ENCODE measurements at regions not wholly inside any gene's neighbourhood (a gene's known extent, or its start where the extent isn't known, plus 50 kb on each side); places are given as distances from the start of the nearest gene placed in this dataset.

DNA sequence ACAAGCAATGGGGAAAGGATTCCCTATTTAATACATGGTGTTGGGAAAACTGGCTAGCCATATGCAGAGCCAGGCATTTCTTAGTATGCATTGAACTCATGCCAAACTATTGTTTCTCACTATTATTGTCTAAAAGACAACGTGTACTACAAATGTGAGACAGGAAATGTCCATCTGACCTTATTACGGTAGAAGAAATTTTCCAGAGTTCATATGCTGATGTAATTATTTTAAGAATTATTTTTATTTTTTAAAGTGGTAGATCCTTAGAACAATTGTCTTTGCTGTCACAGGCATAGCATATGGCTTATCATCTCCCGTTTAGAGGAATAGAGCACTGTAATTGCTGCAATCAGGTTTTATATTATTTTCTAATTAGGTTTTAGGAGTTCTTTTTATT, 75.2 kb upstream of the S1PR1 start:
- no peak overlapping the region for H3K4me3 ChIP-seq (ENCODE audit: low read length)
- no peak overlapping the region for H3K27ac ChIP-seq (ENCODE audit: low read depth, low read length)
- no peaks in the 10 kb centered on the region for H3K27me3 ChIP-seq (ENCODE audit: control insufficient read depth in 2 of 2, insufficient read depth in 2 of 2, low read length in 2 of 2)
- no peaks in the 10 kb centered on the region for H3K36me3 ChIP-seq (ENCODE audit: control insufficient read depth in 2 of 3, insufficient read depth in 3 of 3, low read length in 3 of 3)
- ATAC-seq, result no peak
- Mint-ChIP-seq H3K4me1 (peaks cover 0 to 19% (median 2%) of the 10 kb centered on the region in 7 donors), H3K9me3 (peaks cover 0 to 9% (median 0%) of the 10 kb centered on the region in 11 donors), H3K27me3 (no peaks in the 10 kb centered on the region), H3K27ac (no peak overlapping the region), H3K36me3 (peaks cover 0 to 27% (median 0%) of the 10 kb centered on the region in 5 donors), H3K4me3 (no peak overlapping the region)
- no peak for DNase-seq
- ChIA-PET CTCF (no interaction called here), POLR2A (no interaction called here)
- no peaks in the 10 kb centered on the region for H3K9me3 ChIP-seq (ENCODE audit: control insufficient read depth in 2 of 3, low read length in 3 of 3)
- no peaks in the 10 kb centered on the region for H3K4me1 ChIP-seq (ENCODE audit: control insufficient read depth in 2 of 2, insufficient read depth in 2 of 2, low read length in 2 of 2)
- intact Hi-C loops (cut with micrococcal nuclease), result no loop called here

DNA sequence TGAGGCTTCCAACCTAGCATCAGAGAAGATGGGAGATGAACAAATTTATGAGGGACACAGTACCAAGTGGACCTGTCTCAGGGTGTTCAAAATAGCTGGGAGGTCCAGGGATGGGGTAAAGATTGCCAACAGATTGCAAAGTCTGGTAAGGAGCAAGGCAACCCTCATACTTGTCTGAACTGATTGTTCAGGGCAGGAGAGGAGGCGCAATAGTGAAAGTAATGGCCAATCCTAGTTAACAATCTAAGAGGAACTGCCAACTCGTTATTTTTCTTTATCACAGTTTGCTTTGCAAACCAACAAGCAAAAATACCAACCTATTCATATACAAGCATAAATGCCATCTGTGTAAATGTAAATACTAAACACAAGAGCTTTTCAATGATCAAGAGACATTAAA, 78.4 kb upstream of the S1PR1 start:
- no peaks in the 10 kb centered on the region for H3K4me1 ChIP-seq (ENCODE audit: control insufficient read depth in 2 of 2, insufficient read depth in 2 of 2, low read length in 2 of 2)
- H3K4me3 ChIP-seq (ENCODE audit: low read length), result no peak overlapping the region
- H3K9me3 ChIP-seq (ENCODE audit: control insufficient read depth in 2 of 3, low read length in 3 of 3), result no peaks in the 10 kb centered on the region
- Mint-ChIP-seq H3K4me1 (peaks cover 0 to 14% (median 0%) of the 10 kb centered on the region in 7 donors), H3K4me3 (no peak overlapping the region), H3K36me3 (peaks cover 0 to 20% (median 0%) of the 10 kb centered on the region in 5 donors), H3K9me3 (peaks cover 0 to 9% (median 0%) of the 10 kb centered on the region in 11 donors), H3K27ac (no peak overlapping the region), H3K27me3 (no peaks in the 10 kb centered on the region)
- ChIA-PET POLR2A (no interaction called here), CTCF (interaction anchor here (0.6 kb wide), 1 partner anchor 16 kb away, joined by 3 read pairs; no protein-coding TSS in a partner anchor)
- ATAC-seq, result no peak
- no peaks in the 10 kb centered on the region for H3K27me3 ChIP-seq (ENCODE audit: control insufficient read depth in 2 of 2, insufficient read depth in 2 of 2, low read length in 2 of 2)
- no peak overlapping the region for H3K27ac ChIP-seq (ENCODE audit: low read depth, low read length)
- H3K36me3 ChIP-seq (ENCODE audit: control insufficient read depth in 2 of 3, insufficient read depth in 3 of 3, low read length in 3 of 3), result no peaks in the 10 kb centered on the region
- intact Hi-C loops (cut with micrococcal nuclease), result no loop called here
- DNase-seq, result no peak

- ATAC-seq, result no peak
- Histone ChIP-seq H3K4me3 (ENCODE audit: low read length) (no peak overlapping the region), H3K27me3 (ENCODE audit: control insufficient read depth in 2 of 2, insufficient read depth in 2 of 2, low read length in 2 of 2) (no peaks in the 10 kb centered on the region), H3K9me3 (ENCODE audit: control insufficient read depth in 2 of 3, low read length in 3 of 3) (no peaks in the 10 kb centered on the region), H3K36me3 (ENCODE audit: control insufficient read depth in 2 of 3, insufficient read depth in 3 of 3, low read length in 3 of 3) (no peaks in the 10 kb centered on the region), H3K4me1 (ENCODE audit: control insufficient read depth in 2 of 2, insufficient read depth in 2 of 2, low read length in 2 of 2) (no peaks in the 10 kb centered on the region), H3K27ac (ENCODE audit: low read depth, low read length) (no peak overlapping the region)
- peaks cover 0 to 9% (median 0%) of the 10 kb centered on the region in 5 donors for H3K36me3 Mint-ChIP-seq
- H3K27ac Mint-ChIP-seq, result no peak overlapping the region
- DNase-seq, result no peak
- peaks cover 0 to 5% (median 0%) of the 10 kb centered on the region in 11 donors for H3K9me3 Mint-ChIP-seq
- no peak overlapping the region for H3K4me3 Mint-ChIP-seq
- POLR2A ChIA-PET, result interaction anchor here (1.3 kb wide), 1 partner anchor 14 kb away, joined by 5 read pairs; no protein-coding TSS in a partner anchor
- H3K27me3 Mint-ChIP-seq, result no peaks in the 10 kb centered on the region
- intact Hi-C loops (cut with micrococcal nuclease), result no loop called here
- CTCF ChIA-PET, result no interaction called here
- H3K4me1 Mint-ChIP-seq, result peaks cover 0 to 25% (median 10%) of the 10 kb centered on the region in 7 donors
Measured at GRCh38 chr1:101154547-101154946, 82.3 kb upstream of the S1PR1 start.

DNA sequence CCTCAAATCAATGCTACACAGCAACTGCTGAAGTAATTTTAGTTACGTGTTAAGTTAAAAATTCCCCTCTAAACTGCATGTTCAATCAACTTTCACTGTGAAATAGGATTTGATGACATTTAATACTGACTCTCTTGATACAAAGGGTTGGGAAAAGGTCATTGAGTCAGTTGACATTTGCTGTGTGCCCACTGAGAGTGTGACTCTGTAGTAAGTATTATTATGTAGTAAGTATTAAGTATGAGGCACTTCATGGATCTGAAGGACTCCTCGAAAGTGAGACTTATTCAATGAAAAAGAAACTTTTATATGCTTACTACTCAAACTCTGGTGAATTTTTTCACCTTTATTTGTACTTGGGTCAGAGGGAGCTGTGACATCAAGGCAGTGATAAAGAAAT, 83.1 kb upstream of the S1PR1 start:
- DNase-seq (no peak), ATAC-seq (no peak)
- intact Hi-C loops (cut with micrococcal nuclease), result no loop called here
- no peak overlapping the region for H3K27ac ChIP-seq (ENCODE audit: low read depth, low read length)
- Mint-ChIP-seq H3K27ac (peak overlapping the region in 1 of 9 donors; percentile 8), H3K36me3 (peaks cover 0 to 4% (median 0%) of the 10 kb centered on the region in 5 donors), H3K27me3 (no peaks in the 10 kb centered on the region), H3K4me1 (peaks cover 0 to 33% (median 11%) of the 10 kb centered on the region in 7 donors), H3K9me3 (peaks cover 0 to under 1% (median 0%) of the 10 kb centered on the region in 11 donors), H3K4me3 (no peak overlapping the region)
- H3K4me1 ChIP-seq (ENCODE audit: control insufficient read depth in 2 of 2, insufficient read depth in 2 of 2, low read length in 2 of 2), result no peaks in the 10 kb centered on the region
- POLR2A ChIA-PET, result interaction anchor here (1.3 kb wide), 1 partner anchor 15 kb away, joined by 5 read pairs; no protein-coding TSS in a partner anchor
- no peaks in the 10 kb centered on the region for H3K36me3 ChIP-seq (ENCODE audit: control insufficient read depth in 2 of 3, insufficient read depth in 3 of 3, low read length in 3 of 3)
- CTCF ChIA-PET, result no interaction called here
- no peak overlapping the region for H3K4me3 ChIP-seq (ENCODE audit: low read length)
- no peaks in the 10 kb centered on the region for H3K9me3 ChIP-seq (ENCODE audit: control insufficient read depth in 2 of 3, low read length in 3 of 3)
- H3K27me3 ChIP-seq (ENCODE audit: control insufficient read depth in 2 of 2, insufficient read depth in 2 of 2, low read length in 2 of 2), result no peaks in the 10 kb centered on the region

- ChIA-PET POLR2A (no interaction called here), CTCF (no interaction called here)
- no peak overlapping the region for H3K4me3 ChIP-seq (ENCODE audit: low read length)
- H3K27ac ChIP-seq (ENCODE audit: low read depth, low read length), result no peak overlapping the region
- H3K27me3 ChIP-seq (ENCODE audit: control insufficient read depth in 2 of 2, insufficient read depth in 2 of 2, low read length in 2 of 2), result no peaks in the 10 kb centered on the region
- H3K4me1 ChIP-seq (ENCODE audit: control insufficient read depth in 2 of 2, insufficient read depth in 2 of 2, low read length in 2 of 2), result no peaks in the 10 kb centered on the region
- Mint-ChIP-seq H3K36me3 (peaks cover 0 to 3% (median 0%) of the 10 kb centered on the region in 5 donors), H3K27me3 (no peaks in the 10 kb centered on the region), H3K9me3 (no peaks in the 10 kb centered on the region), H3K4me3 (no peak overlapping the region), H3K27ac (peak overlapping the region in 1 of 9 donors; percentile 4), H3K4me1 (peaks cover 0 to 30% (median 11%) of the 10 kb centered on the region in 7 donors)
- ATAC-seq (no peak), DNase-seq (no peak)
- H3K36me3 ChIP-seq (ENCODE audit: control insufficient read depth in 2 of 3, insufficient read depth in 3 of 3, low read length in 3 of 3), result no peaks in the 10 kb centered on the region
- intact Hi-C loops (cut with micrococcal nuclease), result no loop called here
- H3K9me3 ChIP-seq (ENCODE audit: control insufficient read depth in 2 of 3, low read length in 3 of 3), result no peaks in the 10 kb centered on the region
Measured at GRCh38 chr1:101152633-101153032, 84.2 kb upstream of the S1PR1 start.

DNA sequence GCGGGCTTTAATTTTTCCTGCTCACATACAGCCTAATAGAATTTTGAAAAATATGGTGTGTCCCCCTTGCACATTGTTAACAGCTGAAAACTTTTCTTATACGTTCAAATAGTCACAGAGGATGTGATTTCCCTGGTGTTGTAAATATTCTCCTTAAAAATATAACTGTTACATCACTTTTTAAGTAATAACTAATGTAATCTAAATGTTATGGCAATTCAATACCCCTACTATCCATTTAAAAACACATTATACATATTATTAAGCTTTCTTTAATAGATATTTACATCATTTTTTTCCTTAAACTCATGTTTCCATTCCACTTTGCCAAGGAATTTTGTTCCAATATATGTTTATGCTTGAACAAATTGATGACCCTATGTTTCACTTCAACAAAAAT, 85.5 kb upstream of the S1PR1 start:
- DNase-seq (no peak), ATAC-seq (no peak)
- Mint-ChIP-seq H3K36me3 (peaks cover 0 to 8% (median 0%) of the 10 kb centered on the region in 5 donors), H3K4me3 (no peak overlapping the region), H3K4me1 (peaks cover 0 to 30% (median 11%) of the 10 kb centered on the region in 7 donors), H3K9me3 (no peaks in the 10 kb centered on the region), H3K27ac (peak overlapping the region in 1 of 9 donors; percentile 33), H3K27me3 (no peaks in the 10 kb centered on the region)
- H3K4me3 ChIP-seq (ENCODE audit: low read length), result no peak overlapping the region
- no peaks in the 10 kb centered on the region for H3K36me3 ChIP-seq (ENCODE audit: control insufficient read depth in 2 of 3, insufficient read depth in 3 of 3, low read length in 3 of 3)
- ChIA-PET CTCF (interaction anchor here (0.5 to 1.4 kb wide), 2 partner anchors 124 to 146 kb away, joined by 3 to 5 read pairs; no protein-coding TSS in a partner anchor), POLR2A (interaction anchor here (1.1 to 1.6 kb wide), 2 partner anchors 9 kb away, joined by 3 to 4 read pairs; no protein-coding TSS in a partner anchor)
- H3K9me3 ChIP-seq (ENCODE audit: control insufficient read depth in 2 of 3, low read length in 3 of 3), result no peaks in the 10 kb centered on the region
- H3K4me1 ChIP-seq (ENCODE audit: control insufficient read depth in 2 of 2, insufficient read depth in 2 of 2, low read length in 2 of 2), result no peaks in the 10 kb centered on the region
- intact Hi-C loops (cut with micrococcal nuclease), result no loop called here
- no peaks in the 10 kb centered on the region for H3K27me3 ChIP-seq (ENCODE audit: control insufficient read depth in 2 of 2, insufficient read depth in 2 of 2, low read length in 2 of 2)
- H3K27ac ChIP-seq (ENCODE audit: low read depth, low read length), result no peak overlapping the region

DNA sequence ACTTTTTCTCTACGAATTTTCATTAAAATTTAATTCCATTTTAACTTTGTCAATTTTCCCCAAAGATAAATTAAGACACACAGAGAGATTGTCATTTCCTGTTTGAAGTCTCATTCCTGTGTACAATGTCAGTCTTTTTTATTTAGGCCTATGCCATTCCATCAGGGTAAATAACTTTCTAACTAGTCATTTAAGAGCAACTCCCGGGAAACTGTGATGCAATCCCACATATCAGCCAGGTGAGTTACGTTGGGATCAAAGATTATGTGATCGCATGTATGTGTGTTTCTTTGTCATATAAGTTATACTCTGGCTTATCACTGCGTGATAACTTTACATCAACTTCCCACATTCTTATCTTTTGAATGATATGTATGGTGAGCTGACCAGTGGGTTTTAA, 86.1 kb upstream of the S1PR1 start:
- ATAC-seq, result no peak
- Mint-ChIP-seq H3K4me3 (no peak overlapping the region), H3K36me3 (peaks cover 0 to 8% (median 0%) of the 10 kb centered on the region in 5 donors), H3K4me1 (peaks cover 0 to 30% (median 11%) of the 10 kb centered on the region in 7 donors), H3K27me3 (no peaks in the 10 kb centered on the region), H3K9me3 (no peaks in the 10 kb centered on the region), H3K27ac (peak overlapping the region in 2 of 9 donors; percentile 33 to 35)
- Histone ChIP-seq H3K9me3 (ENCODE audit: control insufficient read depth in 2 of 3, low read length in 3 of 3) (no peaks in the 10 kb centered on the region), H3K4me1 (ENCODE audit: control insufficient read depth in 2 of 2, insufficient read depth in 2 of 2, low read length in 2 of 2) (no peaks in the 10 kb centered on the region), H3K27me3 (ENCODE audit: control insufficient read depth in 2 of 2, insufficient read depth in 2 of 2, low read length in 2 of 2) (no peaks in the 10 kb centered on the region), H3K4me3 (ENCODE audit: low read length) (no peak overlapping the region), H3K27ac (ENCODE audit: low read depth, low read length) (no peak overlapping the region), H3K36me3 (ENCODE audit: control insufficient read depth in 2 of 3, insufficient read depth in 3 of 3, low read length in 3 of 3) (no peaks in the 10 kb centered on the region)
- intact Hi-C loops (cut with micrococcal nuclease), result no loop called here
- CTCF ChIA-PET, result interaction anchor here (1.4 kb wide), 1 partner anchor 125 kb away, joined by 3 read pairs; no protein-coding TSS in a partner anchor
- POLR2A ChIA-PET, result interaction anchor here (0.7 to 1.6 kb wide), 4 partner anchors 9 to 168 kb away, joined by 3 to 4 read pairs (median 4); no protein-coding TSS in a partner anchor
- no peak for DNase-seq

Data from naive thymus-derived CD4-positive, alpha-beta T cell (primary cell).